HG02840 (cell line): ENCODE measurements at regions not wholly inside any gene's neighbourhood (a gene's known extent, or its start where the extent isn't known, plus 50 kb on each side); places are given as distances from the start of the nearest gene placed in this dataset.

ENCODE experiments used
- ATAC-seq: cut with Tn5 transposase; IDR thresholded peaks from one replicate; pipeline ENCODE4 v1.9.1; 2021; ENCODE audit warnings: mild to moderate bottlenecking, moderate library complexity, moderate number of reproducible peaks; ENCODE audit not compliant: unreplicated experiment, low FRiP score

DNA sequence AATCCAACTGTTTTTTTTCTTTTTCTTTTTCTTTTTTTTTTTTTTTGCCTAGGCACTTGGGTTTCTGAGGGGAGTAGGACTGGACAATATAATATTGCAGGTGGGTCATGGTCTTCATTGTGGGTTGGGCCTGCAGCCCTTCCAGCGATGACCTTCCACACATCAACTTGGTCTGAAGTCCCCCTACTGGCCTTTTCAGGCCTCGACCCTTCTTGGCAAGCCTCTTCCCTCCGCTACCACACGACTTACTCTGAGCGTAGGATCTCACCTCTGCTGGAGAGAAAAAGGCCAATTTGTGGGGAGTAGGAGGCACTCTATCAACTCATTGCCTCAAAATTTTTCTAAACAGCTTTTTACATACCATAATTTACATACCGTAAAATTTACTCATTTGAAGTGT, 51.1 kb upstream of the GRIK3 start:
- no peak for ATAC-seq

DNA sequence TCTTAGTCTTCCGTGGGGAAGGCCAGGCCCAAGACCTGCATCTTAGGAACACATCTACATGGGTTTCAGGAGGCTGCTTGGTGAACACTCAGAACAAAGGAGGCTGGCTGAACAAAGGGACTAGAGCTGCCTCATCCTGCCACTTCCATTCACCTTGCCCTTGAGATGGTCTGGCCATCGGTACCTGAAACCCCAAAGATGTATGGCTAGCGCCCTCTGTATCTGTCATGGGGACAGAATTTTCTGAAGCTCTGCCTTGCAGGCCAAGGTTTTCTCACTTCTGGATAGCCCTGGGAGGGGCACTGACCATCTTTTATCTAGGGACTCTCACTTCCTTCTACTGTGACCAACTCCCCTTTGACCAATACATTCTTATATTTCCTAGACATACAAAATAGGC, 55.4 kb upstream of the GRIK3 start:
- ATAC-seq = no peak

DNA sequence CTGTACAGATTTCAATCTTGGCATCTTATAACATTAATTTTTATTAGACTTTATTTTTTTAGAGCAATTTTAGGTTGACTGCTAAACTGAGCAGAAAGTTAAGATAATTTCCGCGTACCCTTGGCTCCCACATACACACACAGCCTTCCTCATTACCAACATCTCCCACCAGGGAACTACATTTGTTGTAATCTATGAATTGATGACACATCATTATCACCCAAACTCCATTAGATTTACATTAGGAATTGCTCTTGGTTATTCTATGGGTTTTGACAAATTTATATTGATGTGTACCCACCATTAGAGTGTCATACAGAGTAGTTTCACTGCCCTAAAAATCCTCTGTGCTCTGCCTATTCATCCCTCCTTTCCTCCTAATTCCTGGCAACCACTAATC, 56.4 kb upstream of the GRIK3 start:
- no peak for ATAC-seq

DNA sequence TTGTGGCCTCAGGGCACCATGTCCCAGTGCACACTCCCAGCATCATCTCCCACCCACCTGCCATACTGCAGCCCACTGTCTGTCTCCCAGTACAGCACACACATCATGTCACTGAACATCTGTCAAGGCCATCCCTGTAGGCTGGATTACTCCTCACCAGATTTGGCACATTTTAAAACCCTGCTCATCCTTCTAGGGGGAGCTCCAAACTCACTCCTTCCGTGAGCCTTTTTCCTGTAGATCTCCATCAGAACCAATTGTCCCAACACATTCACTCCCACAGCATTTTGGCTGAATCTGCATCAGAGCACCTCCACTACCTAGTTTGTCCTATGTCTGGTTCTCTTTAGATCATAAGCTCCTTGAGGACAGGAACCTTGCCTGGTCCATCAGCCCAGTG, 58.6 kb upstream of the GRIK3 start:
- ATAC-seq = no peak

DNA sequence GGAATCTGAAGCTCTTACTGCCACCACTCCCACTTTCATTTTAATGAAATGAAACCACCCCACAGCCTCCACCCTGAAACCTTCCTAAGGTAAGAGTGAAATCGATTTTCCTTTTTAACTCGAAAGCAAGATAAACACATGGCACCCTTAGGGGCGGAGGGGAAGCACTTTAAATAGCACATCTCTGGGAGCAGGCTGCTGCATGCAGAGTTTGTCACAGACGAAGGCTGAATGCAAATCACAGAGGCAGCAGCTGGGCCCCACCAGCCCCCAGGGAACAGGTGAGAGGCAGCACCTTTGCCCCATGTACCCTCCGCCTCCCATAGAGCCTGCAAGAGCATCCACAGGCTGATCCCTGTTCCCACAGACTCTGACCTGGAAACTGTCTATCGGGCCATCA, 60.0 kb upstream of the GRIK3 start:
- no peak for ATAC-seq

DNA sequence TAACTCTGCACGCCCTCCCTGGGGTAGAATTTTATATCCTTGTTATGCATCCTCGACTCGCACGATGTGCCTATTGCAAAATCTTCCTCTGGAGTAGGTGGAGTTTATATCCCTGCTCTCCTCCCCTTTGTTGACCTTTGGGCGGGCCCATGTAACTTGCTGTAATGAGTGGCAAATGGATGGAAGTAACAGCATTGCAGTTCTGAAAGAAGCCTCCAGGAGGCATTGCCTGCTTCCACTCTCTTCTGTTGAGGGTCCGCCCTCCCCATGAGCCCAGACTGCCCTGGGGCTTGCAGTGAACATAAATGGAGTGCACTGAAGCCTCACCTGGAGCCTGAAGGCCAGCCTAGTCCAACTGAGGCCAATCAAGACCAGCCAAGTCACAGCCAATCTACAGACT, 62.2 kb upstream of the GRIK3 start:
- ATAC-seq = no peak

DNA sequence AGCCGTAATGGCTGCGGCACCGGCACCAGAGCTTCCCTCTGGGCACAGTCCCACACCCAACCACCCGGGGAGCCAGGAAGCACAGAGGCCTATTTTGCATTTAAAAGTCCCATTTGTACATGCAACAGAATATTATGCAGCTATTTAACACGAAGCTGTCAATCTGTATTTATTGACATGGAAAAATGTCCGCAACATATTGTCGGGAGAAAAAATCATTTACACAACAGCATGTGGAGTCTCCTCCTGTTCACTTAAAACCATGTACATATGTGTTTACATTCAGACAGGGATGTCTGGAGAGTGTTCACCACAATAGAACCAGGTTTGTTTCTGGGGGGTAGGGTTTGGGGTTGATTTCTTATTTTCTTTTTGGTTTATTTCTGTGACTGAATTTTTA, 63.4 kb upstream of the GRIK3 start:
- ATAC-seq = no peak

DNA sequence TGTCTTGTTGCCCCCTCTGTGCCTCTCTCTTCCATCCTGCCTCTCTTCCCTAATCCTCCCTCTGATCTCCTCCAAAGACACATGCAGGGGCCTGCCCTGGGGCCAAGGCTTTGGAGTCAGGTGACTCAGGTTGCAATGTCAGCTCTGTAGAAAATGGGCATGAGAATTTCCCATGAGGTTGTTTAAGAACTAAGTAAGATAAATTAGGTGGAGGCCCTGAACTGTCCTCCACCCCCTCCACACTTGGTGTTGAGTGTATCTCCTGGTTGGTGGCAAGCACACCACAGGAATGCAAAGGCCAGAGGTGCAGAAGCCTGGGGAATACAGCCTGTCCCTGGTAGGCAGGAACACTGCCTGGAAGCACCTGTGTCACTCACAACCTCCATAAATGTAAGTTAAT, 63.9 kb upstream of the GRIK3 start:
- ATAC-seq = no peak

DNA sequence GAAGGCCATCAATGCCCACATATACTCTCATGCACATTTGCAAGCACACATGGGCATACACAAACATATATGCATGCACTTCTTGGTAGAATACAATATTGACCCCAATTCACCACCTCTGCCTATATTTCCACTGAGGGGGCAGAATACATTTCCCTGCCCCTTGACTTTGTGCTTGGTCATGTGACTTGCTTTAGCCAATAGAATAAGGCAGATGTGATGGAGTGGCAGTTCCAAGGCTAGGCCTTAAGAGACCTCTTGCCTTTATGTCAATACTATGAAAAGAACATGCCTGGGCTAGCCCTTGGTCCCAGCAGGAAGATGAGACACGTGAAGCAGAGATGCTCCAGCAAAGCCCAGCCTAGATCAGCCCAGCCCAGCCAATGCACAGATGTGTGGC, 66.0 kb upstream of the GRIK3 start:
- ATAC-seq = no peak

DNA sequence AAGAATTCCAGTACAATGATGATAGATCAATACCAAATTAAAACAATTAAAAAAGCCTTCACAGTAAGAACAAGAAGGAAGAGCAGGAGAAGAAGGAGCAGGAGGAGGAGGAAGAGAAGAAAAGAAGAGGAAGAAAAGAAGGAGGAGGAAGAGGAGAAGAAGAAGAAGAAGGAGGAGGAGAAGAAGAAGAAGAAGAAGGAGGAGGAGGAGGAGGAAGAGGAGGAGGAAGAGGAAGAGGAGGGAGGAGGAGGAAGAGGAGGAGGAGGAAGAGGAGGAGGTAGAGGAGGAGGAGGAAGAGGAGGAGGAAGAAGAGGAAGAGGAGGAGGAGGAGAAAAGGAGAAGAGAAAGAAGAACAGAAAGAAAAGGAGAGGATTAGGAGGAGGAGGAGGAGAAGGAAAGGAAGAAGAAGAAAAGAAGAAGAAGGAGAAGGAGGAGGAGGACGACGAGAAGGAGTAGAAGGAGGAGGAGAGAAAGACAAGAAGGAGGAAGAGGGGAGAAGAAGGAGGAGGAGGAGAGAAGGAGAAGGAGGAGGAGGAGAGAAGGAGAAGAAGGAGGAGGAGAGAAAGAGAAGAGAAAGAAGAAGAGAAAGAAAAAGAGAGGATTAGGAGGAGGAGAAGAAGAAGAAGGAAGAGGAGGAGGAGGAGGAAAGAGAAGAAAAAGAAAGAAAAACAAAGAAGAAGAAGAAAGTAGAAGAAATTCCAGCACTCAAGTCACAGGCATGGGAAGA, 68.5 kb upstream of the GRIK3 start:
- no peak for ATAC-seq

DNA sequence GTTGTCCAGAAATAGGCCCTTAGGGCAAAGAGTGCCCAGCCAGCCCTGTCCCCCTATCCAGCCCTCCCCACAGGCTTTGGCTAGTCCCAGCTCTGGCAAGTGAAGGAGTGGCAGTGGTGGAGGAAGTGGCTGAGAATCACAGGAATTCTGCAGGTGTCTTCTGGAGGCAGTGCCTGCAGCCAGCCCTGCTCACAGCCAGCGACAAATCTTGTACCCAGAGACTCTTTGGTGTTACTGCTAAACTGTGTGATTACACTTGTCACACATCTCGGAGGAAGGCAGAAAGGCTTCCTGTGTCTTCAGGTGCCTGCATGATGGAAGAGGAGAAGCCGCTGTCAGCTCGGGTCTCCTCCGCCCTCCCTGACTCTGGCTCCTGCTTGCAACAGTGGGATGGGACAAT, 71.6 kb upstream of the GRIK3 start:
- ATAC-seq = no peak

DNA sequence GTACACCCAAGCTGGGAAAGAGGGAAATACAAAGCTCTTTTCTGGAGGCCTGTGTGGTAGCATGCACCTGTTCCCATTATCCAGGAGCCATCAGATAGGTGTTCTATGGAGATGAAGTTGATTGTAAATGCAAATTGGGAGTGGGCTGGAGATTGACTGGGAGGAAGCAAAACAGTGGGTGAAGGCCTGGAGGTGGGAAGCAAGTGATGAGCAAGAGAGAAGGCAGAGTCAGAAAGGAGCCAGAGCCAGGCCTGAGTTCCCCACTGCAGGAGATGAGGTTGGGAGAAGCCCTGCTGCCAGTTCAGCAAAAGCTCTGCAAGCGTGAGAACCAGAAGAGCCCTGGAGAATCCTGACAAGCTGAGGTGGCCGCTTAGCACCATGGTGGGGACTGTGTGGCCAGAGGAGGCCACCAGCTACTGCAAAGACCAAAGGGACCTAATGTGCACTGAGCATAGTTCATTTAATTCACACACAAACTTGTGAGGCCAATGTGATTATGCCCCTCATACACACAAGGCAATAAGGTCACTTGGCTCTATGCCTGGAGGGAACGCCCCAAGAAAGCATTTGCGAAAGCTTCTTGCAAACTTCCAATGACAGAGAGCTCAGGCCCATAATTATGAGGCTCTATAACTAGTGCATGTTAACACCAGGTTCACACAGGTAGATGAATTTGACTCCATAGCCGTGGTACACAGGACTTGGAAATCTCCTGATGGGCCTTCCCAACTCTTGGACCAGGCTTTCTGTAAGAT, 73.0 kb upstream of the GRIK3 start:
- ATAC-seq = no peak

DNA sequence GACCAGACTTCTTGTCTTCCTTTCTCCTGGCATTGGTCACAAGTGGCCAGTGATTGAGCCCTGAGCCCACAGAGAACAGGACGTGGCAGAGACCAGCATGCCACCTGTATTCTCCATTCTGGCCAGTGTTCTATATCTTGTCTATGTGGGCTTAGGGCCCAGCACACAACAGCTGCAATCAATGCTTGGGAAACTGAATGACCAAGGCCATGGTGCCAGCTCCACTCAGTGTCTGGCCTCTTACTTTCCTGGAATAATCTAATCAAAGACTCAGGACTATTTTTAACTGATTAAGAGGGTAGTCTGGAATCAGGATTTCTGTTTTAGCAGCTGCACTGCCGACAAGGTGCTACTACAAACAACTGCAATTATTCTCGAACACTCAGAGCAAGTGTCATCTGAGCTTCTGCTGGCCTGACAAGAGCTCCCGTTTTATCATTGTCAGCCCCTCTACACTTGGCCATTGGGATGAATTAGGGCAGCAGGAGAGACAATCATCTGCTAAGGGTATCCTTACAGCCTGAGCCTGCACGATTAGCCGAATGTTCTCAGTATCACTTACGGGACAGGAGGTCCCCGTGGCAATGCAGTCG, 74.4 kb upstream of the GRIK3 start:
- ATAC-seq = no peak

DNA sequence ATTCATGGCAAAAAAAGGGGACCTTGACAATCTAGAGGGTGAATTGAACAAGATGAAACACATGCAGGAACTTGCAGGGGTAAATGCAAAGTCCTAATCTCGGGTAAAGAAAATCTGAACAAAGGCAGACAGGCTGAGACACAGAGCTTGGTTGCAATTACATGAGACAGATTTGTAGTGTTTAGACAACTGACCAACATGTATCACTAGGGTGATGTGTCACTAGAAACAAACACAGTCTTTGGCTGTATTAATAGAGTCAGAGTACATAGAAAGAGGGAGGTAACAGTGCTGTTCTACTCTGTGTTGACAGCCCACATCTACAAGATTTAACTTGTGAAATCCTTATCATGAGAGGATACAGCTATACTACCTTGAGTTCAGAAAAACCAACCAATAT, 78.1 kb upstream of the GRIK3 start:
- no peak for ATAC-seq

DNA sequence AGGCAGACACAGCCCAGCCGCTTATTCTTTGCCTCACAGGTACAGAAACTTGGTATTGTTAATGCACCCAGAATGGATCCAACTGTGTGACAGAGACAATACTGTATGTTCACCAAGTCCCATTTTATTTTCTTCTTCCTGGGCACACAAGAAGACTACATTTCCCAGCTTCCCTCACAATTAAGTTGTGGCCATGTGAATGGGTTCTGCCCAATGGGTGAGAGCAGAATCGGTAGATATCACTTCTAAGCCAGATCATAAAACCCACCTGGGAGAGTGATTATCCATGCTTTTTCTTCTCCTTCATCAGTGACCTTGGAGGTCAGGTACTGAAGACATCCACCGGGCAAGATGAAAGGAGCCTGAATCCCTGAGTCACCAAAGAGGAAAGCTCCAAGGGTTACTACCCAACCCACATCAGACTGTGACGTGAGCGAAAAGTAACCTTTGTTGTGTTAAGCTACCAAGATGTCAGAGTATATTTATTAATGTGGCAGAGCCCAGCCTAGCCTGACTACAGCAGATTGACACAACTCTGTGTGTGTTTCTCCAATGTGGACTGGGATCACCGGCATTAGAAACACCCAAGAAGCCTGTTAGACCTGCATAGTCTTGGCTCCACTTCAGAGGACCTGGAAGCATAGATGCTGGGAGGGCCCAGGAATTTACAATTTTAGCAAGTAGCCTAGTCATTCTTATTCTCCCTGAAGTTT, 79.1 kb upstream of the GRIK3 start:
- ATAC-seq = no peak

DNA sequence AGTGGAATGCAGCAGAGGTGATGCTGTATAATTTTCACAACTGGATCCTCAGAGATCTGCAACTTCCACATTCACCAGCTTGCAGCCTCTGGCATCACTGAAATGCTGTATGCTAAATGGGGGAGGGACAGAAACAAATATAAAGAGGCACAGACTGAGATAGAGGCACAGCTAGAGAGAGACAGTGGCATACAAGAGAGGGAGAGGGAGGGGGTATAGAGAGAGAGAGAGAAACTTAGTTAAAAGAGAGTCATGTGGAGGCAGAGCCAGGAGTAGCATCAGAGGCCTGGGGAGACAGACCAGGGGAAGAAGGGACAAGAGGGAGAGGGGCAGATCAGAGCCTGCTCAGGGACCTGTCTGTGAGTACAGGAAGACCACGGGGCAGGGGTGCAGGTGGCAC, 84.5 kb upstream of the GRIK3 start:
- ATAC-seq = no peak

DNA sequence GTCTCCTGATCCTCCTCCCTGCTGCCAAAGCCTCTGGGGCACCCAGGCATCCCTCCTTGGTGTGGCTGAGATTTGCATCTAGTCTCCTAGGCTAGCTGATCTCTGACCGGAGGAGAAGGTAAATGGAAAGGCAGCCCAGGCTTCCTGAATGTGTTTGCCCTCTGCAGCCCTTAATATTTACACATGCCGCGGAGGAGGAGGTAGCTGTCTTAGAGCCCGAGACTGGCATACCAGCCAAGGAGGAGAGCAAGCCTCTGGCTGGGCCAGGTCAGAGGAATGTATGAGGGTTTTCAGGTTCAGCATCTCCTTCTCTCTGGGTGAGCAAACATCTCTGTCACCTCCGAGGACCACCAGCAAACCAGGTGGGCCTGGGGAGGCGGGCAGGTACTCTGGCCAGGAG, 86.0 kb upstream of the GRIK3 start:
- no peak for ATAC-seq

DNA sequence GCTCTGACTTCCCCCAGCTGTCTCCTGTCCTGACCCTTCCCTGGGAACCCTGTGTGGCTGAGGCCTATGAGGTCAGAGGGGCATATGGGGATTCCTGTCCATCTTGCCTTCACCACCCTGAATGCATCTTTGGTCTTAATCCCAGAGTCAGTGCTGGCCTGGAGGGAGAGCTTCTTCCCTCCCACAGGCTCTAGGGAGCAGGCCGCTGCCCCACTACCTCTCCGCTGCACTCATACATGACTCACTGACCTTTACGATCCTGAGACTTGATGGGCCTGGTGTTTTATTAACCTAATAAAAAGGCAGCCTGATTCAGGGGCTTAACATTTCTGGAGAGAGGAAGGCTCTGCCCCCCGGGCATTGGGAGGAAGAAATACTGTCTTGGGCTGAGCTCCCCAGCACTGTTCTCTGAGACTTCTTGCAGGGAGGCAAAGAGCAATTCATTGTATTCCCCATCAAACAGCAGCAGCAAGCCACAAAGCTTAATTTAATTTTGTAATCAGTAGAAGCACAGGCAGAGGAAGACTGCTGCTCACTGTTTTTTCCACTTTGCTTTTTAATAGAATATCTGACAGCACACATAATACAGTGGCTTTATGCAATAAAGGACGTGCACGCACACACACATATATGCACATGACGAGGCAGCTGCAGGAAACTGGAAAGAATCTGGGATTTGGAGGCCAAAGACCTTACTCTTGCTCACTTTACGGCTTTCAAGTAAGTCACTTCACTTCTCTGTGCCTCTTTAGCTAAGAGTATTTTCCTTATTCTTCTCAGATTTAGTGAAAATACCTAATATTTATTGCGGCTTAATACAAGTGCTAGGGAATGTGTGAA, 89.2 kb upstream of the GRIK3 start:
- ATAC-seq = no peak

DNA sequence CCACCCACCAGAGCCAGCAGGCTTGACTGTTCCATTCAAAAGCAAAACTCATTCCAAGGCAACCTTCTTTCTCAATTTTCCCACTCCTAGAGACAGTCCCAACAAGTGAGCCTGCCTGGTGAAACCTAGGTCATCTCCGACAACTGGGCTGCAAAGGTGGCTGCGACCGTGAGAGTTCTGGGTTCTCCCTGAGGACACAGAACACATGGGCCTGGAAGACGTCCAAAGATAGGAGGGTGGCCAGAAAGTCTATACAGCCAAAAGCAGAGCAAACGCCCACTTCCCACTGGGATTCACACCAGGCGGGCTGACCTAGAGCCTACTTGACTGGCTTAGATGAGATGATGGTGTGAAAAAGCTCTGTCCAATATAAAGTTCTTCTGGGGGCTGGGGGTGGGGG, 90.2 kb upstream of the GRIK3 start:
- ATAC-seq = no peak

DNA sequence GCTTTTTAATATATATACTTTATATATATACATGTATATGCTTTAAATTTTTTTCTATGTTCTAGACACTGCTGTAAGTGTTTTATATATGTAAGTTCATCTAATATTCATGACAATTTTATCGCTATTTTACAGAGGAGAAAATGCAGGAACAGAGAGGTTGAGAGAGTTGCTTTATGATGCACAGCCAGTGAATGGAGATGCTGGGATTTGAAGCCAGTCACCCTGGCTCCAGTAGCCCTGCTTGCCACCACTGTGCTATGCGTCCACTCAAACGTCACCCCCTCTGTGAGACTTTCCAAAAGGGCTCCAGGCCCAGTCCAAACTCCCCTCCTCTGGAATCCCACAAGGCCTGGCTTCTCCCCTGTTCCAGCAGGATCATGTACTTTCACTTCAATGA, 91.0 kb upstream of the GRIK3 start:
- no peak for ATAC-seq
